CD4-positive, alpha-beta T cell treated with Interleukin-6 for 4 hours (primary cell): ENCODE measurements at regions not wholly inside any gene's neighbourhood (a gene's known extent, or its start where the extent isn't known, plus 50 kb on each side); places are given as distances from the start of the nearest gene placed in this dataset.
"Not testable (repeated sequence)": the region's sequence is repeated elsewhere in the genome, so short reads cannot be mapped to it uniquely, and the experiment has no call there.

ENCODE experiments used
- DNase-seq: peaks from one replicate; pipeline ENCODE4 v3.0.0-alpha.2; 2020; ENCODE audit warnings: mixed read lengths

DNA sequence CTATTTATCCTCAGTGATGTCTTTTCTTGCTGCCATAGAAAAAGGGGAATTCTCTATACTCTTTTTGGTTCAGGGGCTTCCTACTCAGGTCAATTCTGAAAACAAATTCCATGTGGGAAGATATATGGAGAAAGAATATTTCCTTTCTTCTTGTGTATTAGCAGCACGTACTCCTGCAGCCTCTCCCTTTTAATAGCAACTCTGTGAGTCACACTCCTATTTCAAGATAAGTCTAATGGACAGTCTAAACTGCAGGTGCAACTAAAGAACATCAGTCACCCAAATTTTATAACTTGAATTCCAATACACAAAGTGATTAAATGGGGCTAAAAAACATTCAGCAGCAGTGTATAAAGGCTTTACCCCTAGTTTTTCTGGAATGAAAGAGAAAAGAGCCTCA, 942.2 kb downstream of the CNTNAP5 start:
- DNase-seq, result no peak

DNA sequence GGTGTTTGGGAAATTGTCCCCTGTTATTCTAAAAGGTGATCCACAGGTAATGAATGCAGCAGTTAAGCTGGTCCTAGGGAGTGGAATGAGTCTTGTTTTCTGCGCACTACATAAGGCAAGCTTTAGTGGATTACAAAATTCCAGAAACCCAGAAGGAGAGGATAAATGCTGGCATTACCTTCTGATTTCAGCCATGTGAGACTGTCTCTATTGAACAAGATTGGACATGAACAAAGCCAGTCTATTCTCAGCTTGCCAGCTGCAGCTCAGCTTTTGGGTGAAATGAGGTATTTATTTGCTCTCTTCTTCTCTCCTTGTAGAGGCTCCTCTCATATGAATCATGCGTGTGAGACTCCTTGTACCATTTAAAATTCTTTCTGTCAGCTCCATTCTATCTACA, 944.9 kb downstream of the CNTNAP5 start:
- DNase-seq, result no peak

DNA sequence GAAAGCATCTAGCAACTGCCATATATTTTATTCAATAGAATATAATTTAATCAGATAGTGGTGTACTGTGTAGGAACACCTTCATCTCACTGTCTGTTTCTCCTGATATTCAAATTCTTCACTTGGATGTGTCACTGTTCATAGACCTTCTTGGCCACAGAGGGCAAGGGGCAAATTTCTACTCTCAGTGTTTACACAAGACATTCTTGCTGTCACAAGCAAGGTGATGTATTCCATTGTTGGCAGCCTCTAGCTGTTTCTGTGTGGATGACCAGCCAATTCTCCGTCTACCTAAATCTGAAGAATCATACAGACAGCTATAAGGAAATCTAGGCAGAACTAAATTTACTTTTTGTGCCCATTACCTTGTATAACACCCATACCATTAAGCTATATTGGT, 948.3 kb downstream of the CNTNAP5 start:
- DNase-seq, result no peak

DNA sequence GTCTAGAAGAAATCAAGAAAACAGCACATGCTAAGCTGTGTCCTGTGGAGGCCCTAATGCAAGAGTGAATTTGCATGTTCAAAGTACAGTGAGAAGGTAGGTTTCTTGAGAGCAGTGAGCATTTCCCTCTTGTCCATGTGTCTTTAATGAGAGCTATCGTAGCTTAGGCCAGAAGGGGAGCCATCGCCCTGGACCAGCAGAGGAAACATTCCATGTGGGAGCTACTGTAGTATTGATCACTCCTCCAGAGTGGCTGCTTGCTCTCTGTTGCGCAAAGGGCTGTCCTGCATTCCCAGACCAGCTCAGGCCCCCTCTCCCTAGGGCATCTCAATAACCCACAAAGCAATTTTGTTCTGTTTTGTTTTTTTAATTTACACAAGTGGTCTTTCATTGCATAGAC, 950.1 kb downstream of the CNTNAP5 start:
- no peak for DNase-seq

DNA sequence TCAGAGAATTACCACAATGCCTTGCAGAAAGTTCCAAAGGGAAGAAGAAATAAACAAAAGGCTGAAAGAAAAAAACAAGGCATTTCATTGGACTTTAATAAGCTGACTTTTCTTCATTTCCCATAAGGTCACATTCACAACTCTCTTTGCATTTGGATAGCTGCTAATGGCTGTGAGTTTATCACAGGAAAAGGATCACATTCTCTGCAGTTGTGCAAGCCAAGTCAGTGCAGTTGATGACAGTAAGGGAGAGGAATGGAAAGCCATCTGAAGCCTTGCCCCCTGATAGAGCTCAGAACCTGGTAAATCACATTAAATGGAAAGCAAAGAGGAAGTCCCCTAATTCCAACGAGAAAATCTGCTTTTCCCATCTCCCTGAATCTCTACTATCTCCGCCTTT, 950.6 kb downstream of the CNTNAP5 start:
- no peak for DNase-seq

DNA sequence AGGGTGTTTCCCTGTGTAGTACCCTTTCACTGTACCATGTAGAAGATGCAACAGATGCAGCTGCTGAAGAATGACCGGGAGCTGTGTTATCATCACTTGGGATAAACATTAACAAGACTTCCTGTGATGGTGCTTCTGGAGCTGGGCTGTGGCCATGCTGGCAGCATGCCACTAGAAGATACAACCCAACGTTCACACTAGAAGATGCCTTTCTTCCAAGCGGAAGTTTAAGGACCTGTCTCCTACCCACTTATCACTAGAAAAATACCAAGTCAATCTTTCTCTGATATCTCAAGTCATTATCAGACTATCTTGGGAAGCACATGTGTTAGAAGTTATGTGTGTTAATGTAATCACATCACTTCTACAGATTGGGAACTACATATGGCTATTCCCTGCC, 953.5 kb downstream of the CNTNAP5 start:
- no peak for DNase-seq

DNA sequence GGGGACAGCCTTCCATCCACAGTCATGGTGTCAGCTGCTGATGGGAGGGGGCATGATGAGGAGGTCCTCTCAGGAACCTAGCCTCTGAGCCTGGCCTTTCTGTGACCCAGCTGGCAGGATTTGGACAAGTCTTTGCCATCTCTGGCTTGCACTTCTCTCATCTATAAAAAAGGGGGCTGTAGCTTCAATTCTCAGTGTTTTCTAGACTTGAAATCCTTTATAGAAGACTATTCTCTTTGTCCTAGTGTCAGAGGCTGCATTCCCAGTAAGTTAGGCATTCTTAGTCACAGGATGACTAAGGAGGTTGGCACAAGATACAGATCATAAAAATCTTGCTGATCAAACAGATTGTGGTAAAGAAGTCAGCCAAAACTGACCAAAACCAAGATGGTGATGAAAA, 958.5 kb downstream of the CNTNAP5 start:
- no peak for DNase-seq

DNA sequence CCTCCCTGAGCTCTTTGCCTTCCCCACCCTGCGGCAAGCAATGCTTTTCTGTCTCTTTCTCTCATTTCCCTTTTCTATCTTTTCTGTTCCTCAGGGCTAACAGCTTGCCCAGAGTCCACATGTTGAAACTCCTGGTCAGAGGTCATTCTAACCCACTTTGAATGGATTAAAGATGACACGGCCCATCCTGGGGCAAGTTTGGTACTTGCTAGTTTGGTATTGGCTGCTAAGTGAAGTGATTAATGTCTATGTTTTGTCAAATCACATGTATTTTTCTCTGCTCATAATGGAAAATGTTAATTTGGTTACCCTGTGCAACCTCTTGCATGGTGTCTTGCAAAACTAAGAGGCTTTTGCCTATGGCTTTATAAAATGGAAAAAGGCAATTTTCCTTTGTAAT, 960.2 kb downstream of the CNTNAP5 start:
- DNase-seq, result no peak

DNA sequence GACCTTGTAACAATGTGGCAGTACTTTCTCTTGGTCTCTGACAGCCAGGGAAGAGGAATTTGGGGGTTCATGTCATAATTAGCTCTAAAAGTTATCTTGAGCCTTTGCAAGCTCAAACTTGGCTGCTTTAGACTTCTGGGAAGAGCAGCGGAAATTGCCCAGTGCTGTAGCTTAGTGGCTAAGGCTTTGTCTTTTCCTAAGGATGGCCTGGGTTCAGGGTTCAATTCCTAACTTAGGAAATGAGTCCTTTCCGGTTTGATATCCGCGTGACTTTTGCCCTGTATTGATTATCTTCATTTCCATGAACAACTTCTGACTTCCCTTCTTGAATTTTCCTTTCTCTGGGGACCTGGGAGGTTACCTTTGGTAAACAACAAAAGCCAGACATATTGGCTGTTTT, 961.0 kb downstream of the CNTNAP5 start:
- no peak for DNase-seq

DNA sequence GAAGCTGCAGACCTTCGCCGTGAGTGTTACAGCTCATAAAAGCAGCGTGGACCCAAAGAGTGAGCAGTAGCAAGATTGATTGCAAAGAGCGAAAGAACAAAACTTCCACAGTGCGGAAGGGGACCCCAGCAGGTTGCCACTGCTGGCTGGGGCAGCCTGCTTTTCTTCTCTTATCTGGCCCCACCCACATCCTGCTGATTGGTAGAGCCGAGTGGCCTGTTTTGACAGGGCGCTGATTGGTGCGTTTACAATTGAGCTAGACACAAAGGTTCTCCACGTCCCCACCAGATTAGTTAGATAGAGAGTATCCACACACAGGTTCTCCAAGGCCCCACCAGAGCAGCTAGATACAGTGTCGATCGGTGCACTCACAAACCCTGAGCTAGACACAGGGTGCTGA, 961.8 kb downstream of the CNTNAP5 start:
- DNase-seq, result not testable (repeated sequence)

DNA sequence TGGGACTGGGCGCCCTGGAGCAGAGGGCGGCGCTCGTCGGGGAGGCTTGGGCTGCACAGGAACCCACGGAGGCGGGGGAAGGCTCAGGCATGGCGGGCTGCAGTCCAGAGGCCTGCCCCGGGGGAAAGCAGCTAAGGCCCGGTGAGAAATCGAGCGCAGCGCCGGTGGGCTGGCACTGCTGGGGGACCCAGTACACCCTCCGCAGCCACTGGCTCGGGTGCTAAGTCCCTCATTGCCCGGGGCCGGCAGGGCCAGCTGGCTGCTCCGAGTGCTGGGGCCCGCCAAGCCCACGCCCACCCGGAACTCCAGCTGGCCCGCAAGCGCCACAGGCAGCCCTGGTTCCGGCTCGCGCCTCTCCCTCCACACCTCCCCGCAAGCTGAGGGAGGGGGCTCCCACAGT, 962.3 kb downstream of the CNTNAP5 start:
- DNase-seq, result not testable (repeated sequence)

DNA sequence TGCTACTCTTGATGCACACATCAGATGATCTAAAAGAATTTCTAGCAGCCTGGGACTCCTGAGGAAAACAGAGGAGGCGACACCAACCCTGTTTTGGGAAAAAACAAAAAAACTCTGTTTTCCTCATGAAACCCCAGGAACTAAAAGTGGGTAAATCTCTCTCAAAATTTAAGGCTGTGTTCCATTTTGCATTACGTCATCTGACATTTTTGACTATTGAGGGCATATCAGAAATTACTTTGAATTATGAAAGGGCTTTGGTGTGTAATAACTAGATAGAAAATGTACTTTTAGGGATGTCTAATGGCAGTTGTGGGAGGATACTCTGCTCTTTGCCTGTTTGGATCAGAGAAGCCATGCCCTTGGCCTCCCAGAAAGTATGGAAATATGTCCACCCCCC, 963.0 kb downstream of the CNTNAP5 start:
- no peak for DNase-seq

DNA sequence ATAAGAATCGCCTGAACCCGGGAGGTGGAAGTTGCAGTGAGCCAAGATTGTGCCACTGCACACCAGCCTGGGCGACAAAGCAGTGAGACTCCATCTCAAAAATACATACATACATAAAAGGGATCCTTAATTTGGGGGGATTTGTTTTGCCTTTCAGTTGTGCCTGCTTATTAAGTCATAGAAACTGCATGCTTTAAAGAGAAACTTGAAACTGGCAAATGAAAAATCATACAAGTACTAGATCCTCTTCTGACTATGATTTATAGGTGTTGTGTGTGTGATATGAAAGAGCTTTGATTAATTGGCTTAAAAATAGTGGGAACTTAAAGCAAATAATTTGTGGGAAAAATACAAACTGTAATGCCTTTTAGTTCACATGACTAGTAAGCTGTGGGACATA, 963.7 kb downstream of the CNTNAP5 start:
- no peak for DNase-seq

DNA sequence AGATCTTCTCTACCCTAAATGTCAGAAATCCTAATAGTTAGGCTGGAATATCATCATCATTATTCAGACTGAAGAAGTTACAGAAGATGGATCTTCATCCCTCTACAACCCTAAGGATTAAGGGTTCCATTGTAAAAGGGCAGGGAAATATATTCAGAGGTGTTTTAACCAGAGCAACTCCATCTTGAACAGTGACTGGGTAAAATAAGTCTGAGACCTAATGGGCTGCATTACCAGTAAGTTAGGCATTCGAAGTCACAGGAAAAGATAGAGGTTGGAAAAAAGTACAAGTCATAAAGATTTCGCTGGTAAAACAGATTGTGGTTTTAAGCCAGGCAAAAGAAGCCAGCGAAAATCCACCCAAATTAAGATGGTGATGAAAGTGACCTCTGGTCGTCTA, 968.7 kb downstream of the CNTNAP5 start:
- DNase-seq, result no peak

DNA sequence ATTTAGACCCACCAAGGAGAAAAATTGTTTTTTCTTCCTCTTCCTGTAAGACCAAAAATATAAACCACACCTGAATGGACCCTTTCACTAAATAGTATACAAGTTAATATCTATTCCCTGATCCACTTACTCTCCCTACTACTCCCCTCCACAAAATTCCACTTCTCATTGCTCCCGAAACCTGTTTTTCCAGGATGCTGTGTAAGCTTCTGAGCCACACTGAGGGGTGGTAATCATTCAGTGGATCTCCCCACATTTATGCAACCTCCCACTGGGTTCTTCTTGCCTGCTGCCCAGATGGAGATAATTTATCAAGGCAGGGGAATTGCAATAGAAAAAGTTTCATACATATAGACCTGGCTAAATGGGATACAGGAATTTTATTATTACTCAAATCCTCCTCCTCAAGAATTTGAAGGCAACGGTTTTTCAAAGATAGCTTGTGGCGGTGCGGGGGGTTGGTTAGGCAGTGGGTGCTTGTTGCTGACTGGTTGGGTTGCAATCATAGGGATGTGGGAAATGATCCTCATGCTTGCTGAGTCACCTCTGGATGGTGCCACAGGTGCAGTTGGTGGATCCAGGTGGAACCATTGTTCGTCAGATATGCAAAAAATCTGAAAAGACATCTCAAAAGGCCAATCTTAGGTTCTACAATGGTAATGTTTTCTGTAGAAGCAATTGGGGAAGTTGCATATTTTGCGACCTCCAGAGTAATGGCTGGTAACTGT, 970.3 kb downstream of the CNTNAP5 start:
- DNase-seq, result no peak

DNA sequence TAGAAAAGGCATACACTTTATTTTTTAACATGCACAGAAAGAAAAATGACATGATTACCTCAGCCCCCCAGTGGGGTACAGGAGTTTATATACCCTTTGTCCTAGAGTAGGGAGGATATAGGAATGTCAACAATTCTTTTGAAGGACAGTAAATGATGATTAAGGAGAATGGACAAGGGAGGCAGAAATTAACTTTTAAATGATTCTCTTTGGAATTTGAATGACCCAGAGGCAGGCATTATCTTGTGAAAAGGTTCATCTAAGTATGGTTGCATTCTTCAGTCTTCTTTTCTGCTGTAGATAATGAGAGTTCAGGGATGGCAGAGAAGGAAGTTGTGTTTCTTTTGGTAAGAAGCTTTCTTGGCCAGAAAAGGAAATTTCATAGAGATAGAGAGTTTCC, 971.3 kb downstream of the CNTNAP5 start:
- DNase-seq, result no peak

DNA sequence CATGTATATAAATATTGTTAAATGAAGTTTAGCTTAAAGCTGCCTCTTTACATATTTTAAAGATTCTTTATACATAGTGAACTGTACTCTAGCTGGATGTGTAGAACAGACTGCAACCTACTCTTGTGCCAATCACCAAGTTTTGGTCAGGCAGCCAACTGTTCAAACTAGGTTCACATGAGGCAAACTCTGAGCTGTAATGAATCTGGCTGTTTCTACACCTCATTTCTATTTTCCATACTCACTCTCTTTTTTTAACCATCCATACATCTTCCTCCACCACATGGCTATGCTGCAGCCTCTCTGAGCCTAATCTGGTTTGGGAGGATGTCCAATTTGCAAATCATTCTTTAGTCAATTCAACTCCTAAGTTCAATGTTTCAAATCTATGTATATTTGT, 974.8 kb downstream of the CNTNAP5 start:
- DNase-seq, result no peak

DNA sequence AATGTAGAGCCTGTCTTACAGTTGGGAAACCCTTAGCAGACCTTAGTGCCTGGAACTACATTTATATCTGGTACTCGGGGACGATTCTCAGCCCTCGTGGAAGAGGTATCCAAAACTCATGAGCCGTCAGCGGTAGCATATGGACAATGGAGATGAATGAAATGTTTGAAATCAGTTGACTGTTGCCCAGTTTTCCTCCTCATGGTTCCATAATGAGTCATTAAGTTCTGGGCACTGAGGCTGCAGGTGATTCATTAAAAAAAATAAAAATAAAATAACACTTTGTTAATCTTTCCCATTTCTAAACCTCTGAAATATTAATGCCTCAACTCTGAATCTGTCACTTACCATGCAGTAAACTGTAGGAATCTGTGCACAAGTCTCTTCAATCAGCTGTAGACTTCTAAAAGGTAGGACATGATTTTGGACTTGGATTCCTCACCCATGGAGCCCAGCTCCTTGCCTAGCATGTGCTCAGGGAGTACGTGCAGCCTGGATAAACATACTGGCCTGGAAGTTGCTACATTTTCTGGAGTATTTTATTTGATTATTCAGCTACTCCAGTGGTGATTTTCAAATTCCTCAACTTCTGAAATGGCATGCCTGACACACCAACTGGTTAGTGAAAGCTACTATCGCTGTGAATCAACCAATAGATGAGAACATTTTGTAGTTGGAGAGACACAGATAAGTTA, 979.2 kb downstream of the CNTNAP5 start:
- no peak for DNase-seq

DNA sequence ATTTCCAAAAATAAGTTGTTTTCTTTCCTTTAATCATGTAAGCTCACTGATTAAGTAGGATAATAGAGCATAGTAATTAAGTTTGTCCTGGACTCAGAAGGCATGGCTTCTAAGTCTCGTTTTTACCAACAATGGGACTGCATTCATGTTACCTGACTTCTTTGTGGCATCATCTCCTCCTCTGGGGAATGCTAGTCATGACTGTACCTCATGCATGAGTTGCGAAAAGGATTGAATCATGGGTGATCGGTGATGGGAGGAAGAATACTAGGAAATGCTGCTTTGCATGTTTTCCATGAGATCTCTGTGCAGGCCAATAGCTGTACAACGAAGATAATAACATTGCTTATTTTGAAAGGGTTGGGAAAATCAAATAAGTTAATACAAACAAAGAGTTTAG, 981.6 kb downstream of the CNTNAP5 start:
- no peak for DNase-seq

DNA sequence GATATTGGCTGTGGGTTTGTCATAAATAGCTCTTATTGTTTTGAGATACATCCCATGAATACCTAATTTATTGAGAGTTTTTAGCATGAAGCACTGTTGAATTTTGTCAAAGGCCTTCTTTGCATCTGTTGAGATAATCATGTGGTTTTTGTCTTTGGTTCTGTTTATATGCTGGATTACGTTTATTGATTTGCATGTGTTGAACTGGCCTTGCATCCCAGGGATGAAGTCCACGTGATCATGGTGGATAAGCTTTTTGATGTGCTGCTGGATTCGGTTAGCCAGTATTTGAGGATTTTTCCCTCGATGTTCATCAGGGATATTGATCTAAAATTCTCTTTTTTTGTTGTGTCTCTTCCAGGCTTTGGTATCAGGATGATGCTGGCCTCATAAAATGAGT, 1003.6 kb downstream of the CNTNAP5 start:
- not testable (repeated sequence) for DNase-seq

DNA sequence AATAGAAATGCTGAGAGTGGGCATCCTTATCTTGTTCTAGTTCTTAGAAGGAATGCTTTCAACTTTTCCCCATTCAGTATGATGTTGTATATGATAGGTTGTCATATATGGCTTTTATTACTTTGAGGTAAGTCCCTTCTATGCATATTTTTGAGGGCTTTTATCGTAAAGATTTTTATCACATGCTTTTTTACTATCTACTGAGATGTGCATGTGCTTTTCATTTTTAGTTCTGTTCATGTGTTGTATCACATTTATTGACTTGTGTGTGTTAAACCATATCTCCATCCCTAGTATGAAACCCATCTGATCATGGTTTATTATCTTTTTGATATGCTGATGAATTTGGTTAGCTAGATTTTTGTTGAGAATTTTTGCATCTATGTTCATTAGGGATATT, 1008.8 kb downstream of the CNTNAP5 start:
- no peak for DNase-seq

DNA sequence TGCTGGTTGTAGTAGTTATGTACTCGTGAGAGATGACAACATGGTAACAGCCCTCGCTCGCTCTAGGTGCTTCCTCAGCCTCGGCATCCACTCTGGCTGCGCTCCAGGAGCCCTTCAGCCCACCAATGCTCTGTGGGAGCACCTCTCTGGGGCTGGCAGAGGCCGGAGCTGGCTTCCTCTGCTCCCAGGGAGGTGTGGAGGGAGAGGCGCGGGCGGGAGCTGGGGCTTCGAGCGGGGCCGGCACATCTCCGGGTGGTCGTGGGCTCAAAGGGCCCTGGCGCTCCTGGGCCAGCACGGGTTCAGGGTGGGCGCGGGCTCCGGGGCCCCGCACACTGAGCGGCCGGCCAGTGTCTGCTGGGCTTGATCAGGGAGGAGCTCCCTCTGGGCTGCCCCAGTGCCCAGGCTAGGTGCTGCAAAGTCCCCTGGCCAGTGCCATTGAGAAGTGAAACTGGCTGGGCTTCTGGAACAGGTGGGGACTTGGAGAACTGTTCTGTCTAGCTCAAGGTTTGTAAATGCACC, 1012.1 kb downstream of the CNTNAP5 start:
- no peak for DNase-seq

DNA sequence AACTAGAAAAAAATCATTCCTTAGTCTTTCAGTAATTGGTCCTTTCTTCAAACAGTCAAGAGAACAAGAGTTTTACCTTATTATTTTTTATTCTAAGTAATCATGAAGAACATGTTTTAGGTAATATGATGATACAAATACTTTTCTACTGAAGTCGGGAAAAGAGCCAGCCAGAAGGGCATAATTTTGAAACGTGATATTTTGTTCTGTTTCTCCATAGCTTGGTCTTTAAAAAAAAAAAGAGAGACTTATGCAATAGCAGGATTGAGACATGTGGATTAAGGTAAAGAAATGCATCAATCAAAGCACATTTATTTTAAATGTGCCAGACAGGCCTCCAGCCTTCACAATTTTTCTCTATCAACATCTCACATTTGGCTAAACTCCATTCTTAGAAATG, 1016.8 kb downstream of the CNTNAP5 start:
- DNase-seq, result no peak

DNA sequence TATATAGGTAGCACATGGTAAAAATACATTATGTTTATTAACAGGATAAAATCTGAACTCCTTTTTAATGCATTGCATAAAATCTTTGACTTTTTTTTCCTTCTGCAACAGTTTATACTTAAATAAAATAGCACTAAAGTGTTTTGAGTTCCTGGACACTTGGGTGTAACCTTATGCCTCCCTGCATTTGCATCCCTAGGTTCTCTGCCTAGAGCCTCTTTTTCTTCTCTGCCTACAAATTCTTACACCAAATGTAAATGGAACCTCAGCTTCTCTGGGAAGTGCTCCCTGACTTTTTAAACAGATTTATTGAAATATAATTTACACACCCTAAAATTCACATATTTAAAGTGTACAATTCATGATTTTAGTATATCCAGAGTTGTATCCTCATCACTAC, 1017.6 kb downstream of the CNTNAP5 start:
- no peak for DNase-seq
